K562 (cell line): ENCODE measurements at regions not wholly inside any gene's neighbourhood (a gene's known extent, or its start where the extent isn't known, plus 50 kb on each side); places are given as distances from the start of the nearest gene placed in this dataset.

Source experiments
- BRF2 ChIP-seq: IDR thresholded peaks from 3 replicates; pipeline ENCODE4 v1.6.1; 2011; ENCODE audit warnings: borderline replicate concordance, mild to moderate bottlenecking; ENCODE audit not compliant: insufficient read length, insufficient read depth
- ELK1 ChIP-seq: sonication (generic); formaldehyde crosslinking; IDR thresholded peaks from 2 replicates; pipeline ENCODE4 v1.8.1; 2022; ENCODE audit warnings: missing genetic modification reagents
- MYBL2 ChIP-seq, 2 experiments: fragments of 450-650 bp in 1 of 2; sonication (generic) in 1 of 2; formaldehyde crosslinking in 1 of 2; IDR thresholded peaks; 2 replicates each; pipeline versions ENCODE4 v1.6.1 to v1.8.1; 2017 to 2022; ENCODE audit warnings: borderline replicate concordance in 1 of 2, inconsistent platforms in 1 of 2, low read depth in 1 of 2, mild to moderate bottlenecking in 1 of 2, missing genetic modification reagents in 1 of 2, moderate library complexity in 1 of 2
- NCOA2 ChIP-seq, 2 experiments: fragments of 450-650 bp; IDR thresholded peaks; 2 replicates each; pipeline ENCODE4 v1.6.1; 2018; ENCODE audit warnings: mild to moderate bottlenecking in 2 of 2, moderate library complexity in 1 of 2; ENCODE audit not compliant: partially characterized antibody in 2 of 2
- PATZ1 ChIP-seq: fragments of 250-450 bp; sonication (Bioruptor Pico); IDR thresholded peaks from 2 replicates; pipeline ENCODE4 v1.5.0; 2020; ENCODE audit warnings: mild to moderate bottlenecking, borderline replicate concordance
- PKNOX1 ChIP-seq: fragments of 450-650 bp; IDR thresholded peaks from 2 replicates; pipeline ENCODE4 v1.6.1; 2016
- SMARCA5 ChIP-seq: fragments of 450-650 bp; IDR thresholded peaks from 2 replicates; pipeline ENCODE4 v1.6.1; 2016
- STAT5A ChIP-seq: IDR thresholded peaks from 2 replicates; pipeline ENCODE4 v1.6.1; 2012; ENCODE audit warnings: low read length, inconsistent platforms, borderline replicate concordance
- ZNF277 ChIP-seq: fragments of 250-450 bp; sonication (Bioruptor Pico); IDR thresholded peaks from 2 replicates; pipeline ENCODE4 v1.8.0; 2022; ENCODE audit warnings: inconsistent platforms, mild to moderate bottlenecking, moderate library complexity, borderline replicate concordance
- ZNF76 ChIP-seq: fragments of 250-450 bp; sonication (Bioruptor Pico); IDR thresholded peaks from 2 replicates; pipeline ENCODE4 v1.4.0; 2020; ENCODE audit warnings: mild to moderate bottlenecking, moderate library complexity, borderline replicate concordance

- TF ChIP-seq PATZ1 (CRISPR knock-in tag) (no peak), STAT5A (no peak), MYBL2 (IDR thresholded peaks at IDR 0.05; ENCODE audit: low read depth) (no peak), MYBL2 (CRISPR knock-in tag; IDR thresholded peaks at IDR 0.05; ENCODE audit: borderline replicate concordance) (no peak), ZNF277 (CRISPR knock-in tag) (no peak), ZNF76 (no peak), SMARCA5 (no peak), PKNOX1 (no peak), ELK1 (no peak), NCOA2 (IDR thresholded peaks at IDR 0.05; ENCODE audit: partially characterized antibody in 2 of 2) (no peak), BRF2 (no peak)
- TF ChIP-seq, all 486 proteins: peak for 0
Observed at GRCh38 chr2:5360081-5360480, 332.1 kb upstream of the SOX11 start (continued).
